Liver (tissue), 3 donors: ENCODE measurements at regions not wholly inside any gene's neighbourhood (a gene's known extent, or its start where the extent isn't known, plus 50 kb on each side); places are given as distances from the start of the nearest gene placed in this dataset.

Experiments
- GABPA ChIP-seq, 2 donors: IDR thresholded peaks in 1 of 2; conservative IDR thresholded peaks in 1 of 2; 2 replicates each; pipeline ENCODE4 v1.6.1; 2016; ENCODE audit warnings: antibody characterized with exemption in 2 of 2, mild to moderate bottlenecking in 1 of 2, moderate library complexity in 1 of 2
- HNF4G ChIP-seq: IDR thresholded peaks from 2 replicates; pipeline ENCODE4 v1.6.1; 2016; ENCODE audit warnings: antibody characterized with exemption
- JUND ChIP-seq, 2 donors: IDR thresholded peaks; 2 replicates each; pipeline ENCODE4 v1.6.1; 2016; ENCODE audit warnings: antibody characterized with exemption in 2 of 2
- RAD21 ChIP-seq, 2 donors: IDR thresholded peaks; 2 replicates each; pipeline ENCODE4 v1.6.1; 2016; ENCODE audit warnings: antibody characterized with exemption in 2 of 2, mild to moderate bottlenecking in 2 of 2
- SP1 ChIP-seq: IDR thresholded peaks from 2 replicates; pipeline ENCODE4 v1.6.1; 2018; ENCODE audit warnings: antibody characterized with exemption, mild to moderate bottlenecking
- TF ChIP-seq, protein P1 (sequence below): fragments of 150-350 bp; IDR thresholded peaks from 2 replicates; pipeline ENCODE4 v1.5.1; 2017; ENCODE audit warnings: improper control_type of control experiment, low read depth, low read length; ENCODE audit not compliant: missing input control
- TF ChIP-seq, protein P2 (sequence below): IDR thresholded peaks from 2 replicates; pipeline ENCODE4 v1.6.1; 2016; ENCODE audit warnings: antibody characterized with exemption
- TF ChIP-seq, protein P3 (sequence below): IDR thresholded peaks from 2 replicates; pipeline ENCODE4 v1.6.1; 2016; ENCODE audit warnings: antibody characterized with exemption
- donor health status: healthy.
- donor health status: healthy.

DNA sequence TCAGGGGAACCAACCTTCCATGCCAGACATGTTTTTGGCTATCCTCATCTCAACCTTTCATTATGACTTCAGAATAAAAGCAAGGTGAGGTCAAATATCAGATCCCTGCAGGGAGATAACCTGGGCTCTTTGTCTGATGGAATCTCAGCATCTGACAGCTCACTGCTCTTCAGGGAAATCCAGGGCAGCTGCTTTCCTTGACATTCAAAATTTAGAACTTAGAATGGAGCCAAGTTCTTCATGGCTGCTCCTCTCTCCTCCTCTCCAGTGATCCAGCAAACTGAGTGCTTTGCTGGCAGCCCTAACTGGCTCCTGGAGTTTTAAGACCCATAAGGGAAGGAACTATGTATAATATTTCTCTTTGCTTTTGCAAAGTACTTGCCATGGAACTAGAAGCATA is 716.3 kb downstream of the TSN start:
- TF ChIP-seq, protein P1, sequence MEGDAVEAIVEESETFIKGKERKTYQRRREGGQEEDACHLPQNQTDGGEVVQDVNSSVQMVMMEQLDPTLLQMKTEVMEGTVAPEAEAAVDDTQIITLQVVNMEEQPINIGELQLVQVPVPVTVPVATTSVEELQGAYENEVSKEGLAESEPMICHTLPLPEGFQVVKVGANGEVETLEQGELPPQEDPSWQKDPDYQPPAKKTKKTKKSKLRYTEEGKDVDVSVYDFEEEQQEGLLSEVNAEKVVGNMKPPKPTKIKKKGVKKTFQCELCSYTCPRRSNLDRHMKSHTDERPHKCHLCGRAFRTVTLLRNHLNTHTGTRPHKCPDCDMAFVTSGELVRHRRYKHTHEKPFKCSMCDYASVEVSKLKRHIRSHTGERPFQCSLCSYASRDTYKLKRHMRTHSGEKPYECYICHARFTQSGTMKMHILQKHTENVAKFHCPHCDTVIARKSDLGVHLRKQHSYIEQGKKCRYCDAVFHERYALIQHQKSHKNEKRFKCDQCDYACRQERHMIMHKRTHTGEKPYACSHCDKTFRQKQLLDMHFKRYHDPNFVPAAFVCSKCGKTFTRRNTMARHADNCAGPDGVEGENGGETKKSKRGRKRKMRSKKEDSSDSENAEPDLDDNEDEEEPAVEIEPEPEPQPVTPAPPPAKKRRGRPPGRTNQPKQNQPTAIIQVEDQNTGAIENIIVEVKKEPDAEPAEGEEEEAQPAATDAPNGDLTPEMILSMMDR, result no peak
- TF ChIP-seq, protein P2, sequence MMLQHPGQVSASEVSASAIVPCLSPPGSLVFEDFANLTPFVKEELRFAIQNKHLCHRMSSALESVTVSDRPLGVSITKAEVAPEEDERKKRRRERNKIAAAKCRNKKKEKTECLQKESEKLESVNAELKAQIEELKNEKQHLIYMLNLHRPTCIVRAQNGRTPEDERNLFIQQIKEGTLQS, result no peak
- TF ChIP-seq HNF4G, result no peak
- TF ChIP-seq, protein P3, sequence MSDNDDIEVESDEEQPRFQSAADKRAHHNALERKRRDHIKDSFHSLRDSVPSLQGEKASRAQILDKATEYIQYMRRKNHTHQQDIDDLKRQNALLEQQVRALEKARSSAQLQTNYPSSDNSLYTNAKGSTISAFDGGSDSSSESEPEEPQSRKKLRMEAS, result no peak
- no peak for TF ChIP-seq RAD21 (IDR thresholded peaks at IDR 0.05)
- TF ChIP-seq SP1, result no peak
- no peak for TF ChIP-seq JUND (IDR thresholded peaks at IDR 0.05)
- no peak for TF ChIP-seq GABPA (IDR thresholded peaks at IDR 0.05 in 1 of 2, conservative IDR thresholded peaks at IDR 0.05 in 1 of 2)
